SH-SY5Y (cell line): ENCODE measurements at regions not wholly inside any gene's neighbourhood (a gene's known extent, or its start where the extent isn't known, plus 50 kb on each side); places are given as distances from the start of the nearest gene placed in this dataset.

ENCODE experiments used
- GATA2 ChIP-seq: IDR thresholded peaks from 2 replicates; pipeline ENCODE4 v1.6.1; 2011; ENCODE audit warnings: mild to moderate bottlenecking, low read depth, low read length
- GATA3 ChIP-seq: IDR thresholded peaks from 2 replicates; pipeline ENCODE4 v1.6.1; 2011; ENCODE audit warnings: low read depth, mild to moderate bottlenecking, low read length, moderate library complexity

DNA sequence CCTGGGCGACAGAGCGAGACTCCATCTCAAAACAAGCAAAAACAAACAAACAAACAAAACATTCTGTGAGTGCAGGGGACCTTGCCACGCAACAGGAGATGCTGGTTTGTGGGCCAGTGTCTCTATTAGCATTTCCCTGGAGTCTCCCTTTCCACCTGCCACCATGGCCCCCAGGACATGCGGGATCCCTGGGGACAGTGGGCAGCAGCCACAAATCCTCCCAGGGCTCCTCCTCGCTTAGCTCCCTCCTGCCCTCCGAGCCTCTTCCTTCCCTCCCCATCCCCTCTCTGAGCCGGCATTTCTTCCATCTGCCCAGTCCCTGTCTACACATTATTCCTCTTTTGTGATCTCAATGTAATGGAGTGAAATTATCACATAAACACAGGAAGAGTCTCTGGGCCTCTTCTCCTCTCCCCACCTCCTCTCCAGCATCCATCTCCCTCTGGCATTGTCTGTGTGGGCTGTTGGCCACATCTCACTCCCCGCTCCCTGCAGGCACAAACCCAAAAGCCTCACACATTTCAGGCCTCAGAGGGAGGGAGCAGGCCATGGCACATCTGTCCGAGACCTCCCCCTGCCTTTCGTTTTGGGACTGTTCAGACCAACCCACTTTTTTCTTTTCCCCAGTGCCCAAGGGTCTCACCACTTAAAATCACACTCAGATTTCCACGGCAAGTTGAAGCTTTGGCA lies 144.3 kb downstream of the MIS18A start:
- TF ChIP-seq GATA2 = no peak
- TF ChIP-seq GATA3 = no peak

DNA sequence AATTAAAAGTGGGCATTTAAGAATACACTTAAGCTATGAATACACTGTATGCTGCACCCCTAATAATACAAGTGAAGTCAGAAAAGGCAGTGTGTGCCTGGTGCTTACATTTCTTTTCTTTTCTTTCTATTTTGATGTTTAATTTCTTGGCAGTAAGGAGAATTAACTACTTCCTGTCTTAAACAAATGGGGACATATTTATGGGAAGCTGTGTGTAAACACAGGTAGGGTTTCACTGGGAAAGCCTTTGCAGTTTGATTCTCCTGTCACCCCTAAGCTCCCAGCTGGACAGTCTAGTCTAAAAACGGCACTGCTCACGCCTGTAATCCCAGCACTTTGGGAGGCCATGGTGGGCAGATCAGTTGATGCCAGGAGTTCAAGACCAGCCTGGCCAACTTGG lies 146.0 kb downstream of the MIS18A start:
- no peak for TF ChIP-seq GATA2
- TF ChIP-seq GATA3 = no peak

DNA sequence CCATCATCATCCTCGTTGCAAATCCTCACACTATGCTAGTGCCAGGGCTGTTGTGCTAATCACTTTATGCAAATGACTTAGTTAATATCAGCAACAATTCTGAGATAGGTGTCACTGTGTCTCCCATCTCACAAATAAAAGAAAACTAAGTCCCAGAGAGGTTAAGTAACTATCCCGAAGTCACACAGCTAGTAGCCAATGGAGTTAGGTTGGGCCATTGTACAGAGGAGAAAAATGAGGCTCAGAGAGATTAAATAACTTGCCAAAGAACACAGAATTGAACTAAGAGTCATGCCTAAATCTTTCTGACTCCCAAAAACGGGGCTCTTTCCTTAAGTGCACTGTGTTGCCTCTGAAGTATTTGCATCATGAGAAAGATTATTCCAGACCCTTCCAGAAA lies 146.4 kb downstream of the MIS18A start:
- TF ChIP-seq GATA3 (no peak), GATA2 (no peak)

DNA sequence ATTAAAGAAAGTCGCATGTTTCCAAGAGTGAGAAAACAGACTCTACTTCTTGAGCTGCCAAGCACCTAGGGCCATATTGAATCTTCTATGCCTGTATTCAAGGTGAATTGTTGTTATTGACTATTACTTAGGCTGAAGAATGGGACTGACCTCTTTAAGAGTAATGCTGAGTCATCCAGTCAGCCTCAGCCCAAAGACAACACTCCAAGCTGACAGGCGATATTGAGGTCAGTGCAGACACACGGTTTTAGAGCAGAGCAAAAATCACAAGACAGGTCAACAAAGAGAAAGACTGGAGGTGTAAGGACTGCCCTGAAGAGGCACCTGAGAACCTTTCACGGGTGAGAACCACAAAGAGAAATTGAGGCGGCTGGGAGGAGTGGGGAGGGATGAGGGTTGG lies 146.9 kb downstream of the MIS18A start:
- no peak for TF ChIP-seq GATA3
- no peak for TF ChIP-seq GATA2

DNA sequence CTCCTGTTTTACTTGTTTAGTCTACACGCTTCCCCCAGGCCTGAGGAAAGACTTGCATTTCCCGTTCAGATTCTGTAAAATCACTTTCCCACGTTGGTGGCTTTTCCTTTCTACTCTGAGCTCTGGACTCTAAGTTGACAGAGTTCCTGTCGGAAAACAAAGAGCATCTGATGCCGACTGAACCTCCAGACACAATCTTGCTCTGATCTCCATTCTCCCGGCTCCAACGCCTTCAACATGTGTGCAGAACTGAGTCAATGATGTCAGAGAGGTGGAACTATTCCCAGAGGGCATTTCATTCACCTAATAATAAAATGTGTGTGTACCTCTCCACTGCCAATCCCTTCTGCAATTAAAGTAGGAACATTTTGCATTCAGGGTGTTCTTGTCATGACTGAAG lies 147.7 kb downstream of the MIS18A start:
- TF ChIP-seq GATA2 = no peak
- TF ChIP-seq GATA3 = no peak

DNA sequence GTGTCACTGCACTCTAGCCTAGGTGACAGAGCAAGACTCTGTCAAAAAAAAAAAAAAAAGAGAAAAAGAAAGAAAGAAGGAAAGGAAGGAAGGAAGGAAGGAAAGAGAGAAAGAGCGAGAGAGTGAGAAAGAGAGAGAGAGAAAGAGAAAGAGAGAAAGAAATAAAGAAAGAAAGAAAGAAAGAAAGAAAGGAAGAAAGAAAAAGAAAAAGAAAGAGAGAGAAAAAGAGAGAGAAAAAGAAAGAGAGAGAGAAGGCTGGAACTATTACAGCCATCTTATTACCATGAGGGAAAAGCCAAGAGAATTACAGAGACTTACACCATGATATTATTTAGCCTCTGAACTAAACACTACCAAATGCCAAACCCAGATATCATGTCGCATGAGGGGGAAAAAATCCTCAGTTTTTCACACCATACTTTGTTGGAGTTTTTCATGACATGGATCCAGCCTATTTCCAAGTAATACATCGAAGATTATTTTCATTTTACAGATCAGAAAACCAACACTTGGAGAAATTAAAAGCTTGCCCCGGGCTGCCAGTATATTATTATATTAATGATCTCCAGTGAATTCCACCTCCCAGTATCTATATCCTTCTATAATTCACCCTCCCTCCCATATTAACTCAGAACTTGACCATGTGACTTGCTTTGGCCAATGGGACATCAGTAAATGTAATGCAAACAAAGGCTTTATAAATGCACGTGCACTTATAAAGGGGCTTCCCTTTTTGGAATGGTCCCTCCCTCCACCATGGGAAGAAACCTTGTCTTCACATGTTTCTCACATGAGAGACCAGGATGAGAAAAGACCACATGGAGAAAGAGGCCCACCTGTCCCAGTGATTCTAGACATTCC lies 148.6 kb downstream of the MIS18A start:
- TF ChIP-seq GATA3 (no peak), GATA2 (no peak)

GRCh38 chr21:32127081-32127480 lies 151.8 kb downstream of the MIS18A start:
- TF ChIP-seq GATA2 = no peak
- no peak for TF ChIP-seq GATA3

DNA sequence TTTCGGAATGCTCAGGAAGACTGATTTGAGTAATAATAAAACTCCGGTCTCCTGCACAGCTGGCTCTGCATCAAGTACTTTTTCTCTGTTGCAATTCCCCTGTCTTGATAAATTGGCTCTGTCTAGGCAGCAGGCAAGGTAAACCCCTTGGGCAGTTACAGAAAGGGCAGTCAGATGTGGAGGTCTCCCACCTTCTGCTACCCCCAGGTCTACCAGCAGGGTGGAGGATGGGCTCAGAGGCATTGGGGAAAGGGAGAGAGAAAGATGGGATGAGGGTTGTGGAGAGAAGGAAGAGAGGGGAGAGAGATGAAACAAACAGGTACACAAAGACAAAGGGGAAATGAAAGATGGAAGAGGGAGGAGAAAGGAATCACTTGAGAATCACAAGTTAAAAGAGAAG lies 156.8 kb downstream of the MIS18A start:
- no peak for TF ChIP-seq GATA2
- TF ChIP-seq GATA3 = no peak

GRCh38 chr21:32120230-32120629 lies 158.6 kb downstream of the MIS18A start:
- no peak for TF ChIP-seq GATA2
- TF ChIP-seq GATA3 = no peak

GRCh38 chr21:32119811-32120210 lies 159.0 kb downstream of the MIS18A start:
- no peak for TF ChIP-seq GATA2
- no peak for TF ChIP-seq GATA3

GRCh38 chr21:32119389-32119788 lies 159.5 kb downstream of the MIS18A start:
- TF ChIP-seq GATA3 (no peak), GATA2 (no peak)

DNA sequence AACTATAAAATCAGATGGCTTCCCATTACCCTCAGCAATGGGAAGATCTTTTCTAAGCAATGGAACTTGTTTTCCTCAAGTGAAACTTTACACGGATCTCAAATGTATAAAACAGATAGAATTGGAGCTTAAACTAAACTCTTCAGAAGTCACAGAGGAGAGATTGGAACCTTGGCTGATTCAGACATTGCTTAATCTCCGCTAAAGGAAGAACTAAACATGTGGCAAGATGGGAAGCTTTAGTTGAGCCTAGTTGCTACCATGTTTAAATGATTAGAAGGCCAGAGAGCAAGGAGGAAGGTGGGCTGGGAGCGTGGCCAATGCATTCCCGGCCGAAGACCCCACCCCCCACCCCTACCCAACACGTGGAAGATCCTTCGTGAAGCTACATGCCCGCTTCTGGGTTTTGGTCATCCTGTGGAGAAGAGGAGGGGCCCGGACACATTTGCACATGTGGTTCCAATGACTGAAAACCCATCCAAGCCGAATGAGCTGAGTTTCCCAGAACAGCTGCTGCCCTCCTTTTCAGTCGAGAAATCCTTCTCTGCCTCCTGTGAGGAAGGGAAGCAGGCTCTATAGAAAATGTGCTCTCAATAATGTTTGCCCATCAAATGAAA lies 164.3 kb downstream of the MIS18A start:
- TF ChIP-seq GATA2 (no peak), GATA3 (no peak)

DNA sequence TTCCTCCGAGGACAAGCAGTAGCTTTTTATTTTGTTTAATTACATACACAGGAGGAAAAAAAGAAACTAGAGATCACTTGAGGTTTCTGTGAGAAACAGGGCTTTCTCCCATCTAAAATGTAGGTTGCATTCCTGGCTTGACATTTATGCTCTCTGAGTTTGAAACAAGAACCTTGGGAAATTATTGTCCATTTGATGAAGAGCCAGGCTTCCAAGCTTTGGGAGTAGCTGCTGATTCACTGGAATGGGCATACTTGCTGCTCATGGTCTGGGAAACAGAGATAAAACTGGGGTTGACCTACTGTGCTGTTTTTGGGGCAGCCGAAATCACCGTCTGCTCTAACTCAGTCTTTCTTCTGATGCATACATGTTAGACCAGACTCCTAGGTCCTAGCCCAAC lies 165.4 kb downstream of the MIS18A start:
- no peak for TF ChIP-seq GATA3
- no peak for TF ChIP-seq GATA2

- no peak for TF ChIP-seq GATA3
- no peak for TF ChIP-seq GATA2
Measured at GRCh38 chr21:32112195-32112594, 166.7 kb downstream of the MIS18A start.

GRCh38 chr21:32108566-32108965 lies 170.3 kb downstream of the MIS18A start:
- no peak for TF ChIP-seq GATA2
- TF ChIP-seq GATA3 = no peak

DNA sequence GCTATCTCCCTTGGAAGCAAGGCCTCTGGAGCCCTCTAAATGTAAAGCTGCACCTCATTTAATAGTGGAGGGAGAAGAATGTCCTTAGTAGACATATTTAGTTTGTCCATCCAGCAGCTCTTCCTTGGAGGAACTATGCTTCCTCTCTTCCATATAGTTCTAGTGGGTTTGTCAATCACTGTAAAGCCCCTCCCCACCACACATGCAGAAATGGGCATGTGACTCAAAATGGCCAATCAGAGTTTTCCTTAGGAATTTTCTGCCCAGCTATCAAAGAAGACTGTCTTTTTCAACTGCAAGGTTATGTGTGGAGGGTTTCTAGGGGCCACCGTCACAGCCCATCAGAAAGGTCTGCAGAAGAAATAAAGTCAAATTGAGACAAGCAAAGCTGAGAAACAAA lies 175.5 kb downstream of the MIS18A start:
- no peak for TF ChIP-seq GATA2
